CD14-positive monocyte (primary cell): ENCODE measurements at regions not wholly inside any gene's neighbourhood (a gene's known extent, or its start where the extent isn't known, plus 50 kb on each side); places are given as distances from the start of the nearest gene placed in this dataset.

ENCODE experiments used
- DNase-seq, 3 donors: peaks; one replicate each; pipeline ENCODE4 v3.0.0-alpha.2; 2011 to 2022
- H2AFZ ChIP-seq: 2 replicates; pipeline ENCODE4 v1.6.0; 2012; ENCODE audit warnings: mild to moderate bottlenecking, low read depth, low read length, inconsistent platforms; ENCODE audit not compliant: insufficient read depth, poor library complexity, severe bottlenecking
- H3K27ac ChIP-seq, 2 donors: 1 replicate in 1 of 2; 2 replicates in 1 of 2; pipeline ENCODE4 v1.5.1; 2012 to 2013; ENCODE audit warnings: low read length in 2 of 2, control low read depth in 1 of 2, inconsistent platforms in 1 of 2, low read depth in 1 of 2, mild to moderate bottlenecking in 1 of 2
- H3K27me3 ChIP-seq, 2 donors: one replicate each; pipeline versions ENCODE4 v1.6.0 to v1.6.1; 2011 to 2013; ENCODE audit warnings: low read length in 2 of 2; ENCODE audit not compliant: control insufficient read depth in 2 of 2, insufficient read depth in 2 of 2
- H3K36me3 ChIP-seq, 2 donors: replicated peaks in 1 of 2; 1 replicate in 1 of 2; 2 replicates in 1 of 2; pipeline versions ENCODE4 v1.5.1 to v1.6.1; 2012 to 2013; ENCODE audit warnings: low read length in 2 of 2, control low read depth in 1 of 2, inconsistent platforms in 1 of 2, mild to moderate bottlenecking in 1 of 2; ENCODE audit not compliant: insufficient read depth in 2 of 2, control insufficient read depth in 1 of 2
- H3K4me1 ChIP-seq, 2 donors: 1 replicate in 1 of 2; 2 replicates in 1 of 2; pipeline versions ENCODE4 v1.5.1 to v1.6.1; 2012 to 2013; ENCODE audit warnings: low read length in 2 of 2, control low read depth in 1 of 2, inconsistent platforms in 1 of 2, mild to moderate bottlenecking in 1 of 2, moderate library complexity in 1 of 2; ENCODE audit not compliant: insufficient read depth in 2 of 2, control insufficient read depth in 1 of 2
- H3K4me2 ChIP-seq: replicated peaks from 2 replicates; pipeline ENCODE3; 2012; ENCODE audit warnings: low read length, moderate library complexity, mild to moderate bottlenecking; ENCODE audit not compliant: poor library complexity, severe bottlenecking; ENCODE audit errors: extremely low read depth
- H3K4me3 ChIP-seq, 3 experiments: fragments of 200-600 bp in 1 of 3; sonication (generic) in 1 of 3; replicated peaks in 1 of 3; 1 replicate in 2 of 3; 2 replicates in 1 of 3; pipeline ENCODE4 v1.5.1; 2011 to 2013; ENCODE audit warnings: low read length in 3 of 3, mild to moderate bottlenecking in 3 of 3, control low read depth in 2 of 3, low read depth in 2 of 3, inconsistent platforms in 1 of 3, moderate library complexity in 1 of 3
- H3K79me2 ChIP-seq: 2 replicates; pipeline ENCODE4 v1.6.0; 2012; ENCODE audit warnings: mild to moderate bottlenecking, control low read depth, inconsistent platforms, low read length, moderate library complexity; ENCODE audit not compliant: insufficient read depth
- H3K9ac ChIP-seq: 2 replicates; pipeline ENCODE4 v1.6.0; 2017; ENCODE audit warnings: low read length, mild to moderate bottlenecking; ENCODE audit not compliant: insufficient read depth, poor library complexity, severe bottlenecking
- H3K9me3 ChIP-seq, 2 donors: replicated peaks in 1 of 2; 1 replicate in 1 of 2; 2 replicates in 1 of 2; pipeline versions ENCODE4 v1.5.1 to v1.6.1; 2012 to 2013; ENCODE audit warnings: low read length in 2 of 2, control low read depth in 1 of 2; ENCODE audit not compliant: control insufficient read depth in 1 of 2, insufficient read depth in 1 of 2
- H4K20me1 ChIP-seq: 2 replicates; pipeline ENCODE4 v1.6.0; 2012; ENCODE audit warnings: mild to moderate bottlenecking, low read length, control low read depth, moderate library complexity; ENCODE audit not compliant: insufficient read depth
- H3K27ac Mint-ChIP-seq, 7 donors: one replicate each; pipeline ENCODE4 v1.8.0; 2020; ENCODE audit warnings: mild to moderate bottlenecking in 7 of 7, mixed read lengths in 7 of 7, moderate library complexity in 6 of 7, inconsistent platforms in 2 of 7
- H3K27me3 Mint-ChIP-seq, 3 donors: one replicate each; pipeline ENCODE4 v1.8.0; 2021 to 2022; ENCODE audit warnings: low read depth in 3 of 3, mild to moderate bottlenecking in 3 of 3, mixed read lengths in 3 of 3, moderate library complexity in 3 of 3, inconsistent platforms in 1 of 3
- H3K36me3 Mint-ChIP-seq, 2 donors: one replicate each; pipeline ENCODE4 v1.8.0; 2020; ENCODE audit warnings: mixed read lengths in 2 of 2, inconsistent platforms in 1 of 2, mild to moderate bottlenecking in 1 of 2
- H3K4me1 Mint-ChIP-seq: one replicate; pipeline ENCODE4 v1.8.0; 2020; ENCODE audit warnings: mild to moderate bottlenecking, mixed read lengths
- H3K4me3 Mint-ChIP-seq, 2 donors: one replicate each; pipeline ENCODE4 v1.8.0; 2020; ENCODE audit warnings: mild to moderate bottlenecking in 2 of 2, mixed read lengths in 2 of 2, moderate library complexity in 1 of 2
- H3K9me3 Mint-ChIP-seq, 7 donors: one replicate each; pipeline ENCODE4 v1.8.0; 2020 to 2022; ENCODE audit warnings: mixed read lengths in 7 of 7, mild to moderate bottlenecking in 6 of 7, moderate library complexity in 6 of 7, inconsistent platforms in 2 of 7
- CTCF ChIP-seq: fragments of 200-600 bp; IDR thresholded peaks from one replicate; pipeline ENCODE4 v1.8.0; 2022; ENCODE audit warnings: antibody characterized with exemption, mild to moderate bottlenecking
- WGBS: methylation state at CpG from one replicate; pipeline ENCODE4 v1.1.5; 2013; ENCODE audit warnings: missing lambda C conversion rate; ENCODE audit not compliant: insufficient coverage; 5-methylcytosine and 5-hydroxymethylcytosine counted together
- intact Hi-C, 2 donors: fragments of 100-400 bp; cut with micrococcal nuclease; formaldehyde crosslinking; loops; one replicate each; pipeline versions ENCODE4 v1.15.0 to v1.15.1; 2023

- H3K4me3 Mint-ChIP-seq = no peak overlapping the region
- no peak overlapping the region for H2AFZ ChIP-seq
- H3K4me1 Mint-ChIP-seq = no peaks in the 10 kb centered on the region
- H3K36me3 Mint-ChIP-seq = no peaks in the 10 kb centered on the region
- peaks cover 2 to 5% (median 4%) of the 10 kb centered on the region in 3 donors for H3K27me3 Mint-ChIP-seq
- no peaks in the 10 kb centered on the region for H3K27me3 ChIP-seq
- no peak for TF ChIP-seq CTCF
- no peak for DNase-seq
- intact Hi-C loops = no loop called here
- no peaks in the 10 kb centered on the region for H4K20me1 ChIP-seq
- H3K36me3 ChIP-seq = no peaks in the 10 kb centered on the region
- H3K9ac ChIP-seq = no peak overlapping the region
- H3K4me3 ChIP-seq = no peak overlapping the region
- H3K9me3 Mint-ChIP-seq = peaks cover 2 to 12% (median 7%) of the 10 kb centered on the region in 7 donors
- H3K9me3 ChIP-seq = no peaks in the 10 kb centered on the region
- no peaks in the 10 kb centered on the region for H3K4me1 ChIP-seq
- H3K27ac ChIP-seq = no peak overlapping the region
- no peaks in the 10 kb centered on the region for H3K79me2 ChIP-seq
- 90% methylated on average over 3 of the region's 3 CpGs for WGBS
- no peak overlapping the region for H3K27ac Mint-ChIP-seq
- H3K4me2 ChIP-seq = no peak overlapping the region
These were observed 355.1 kb upstream of the ZMIZ1 start for GRCh38 chr10:78713659-78714058.

- Histone ChIP-seq H3K4me1 (no peaks in the 10 kb centered on the region), H4K20me1 (no peaks in the 10 kb centered on the region), H2AFZ (no peak overlapping the region), H3K79me2 (no peaks in the 10 kb centered on the region), H3K27me3 (no peaks in the 10 kb centered on the region), H3K36me3 (no peaks in the 10 kb centered on the region), H3K4me2 (no peak overlapping the region), H3K4me3 (no peak overlapping the region), H3K9ac (no peak overlapping the region), H3K9me3 (no peaks in the 10 kb centered on the region), H3K27ac (no peak overlapping the region)
- no peak overlapping the region for H3K4me3 Mint-ChIP-seq
- no peak for DNase-seq
- 80% methylated on average over 1 of the region's 2 CpGs for WGBS
- peaks cover 2 to 12% (median 7%) of the 10 kb centered on the region in 7 donors for H3K9me3 Mint-ChIP-seq
- H3K4me1 Mint-ChIP-seq = no peaks in the 10 kb centered on the region
- no peak for TF ChIP-seq CTCF
- intact Hi-C loops = no loop called here
- peaks cover 2 to 5% (median 4%) of the 10 kb centered on the region in 3 donors for H3K27me3 Mint-ChIP-seq
- H3K36me3 Mint-ChIP-seq = no peaks in the 10 kb centered on the region
- H3K27ac Mint-ChIP-seq = no peak overlapping the region
These were observed 354.5 kb upstream of the ZMIZ1 start for GRCh38 chr10:78714225-78714624.
